ENCODE measurements at regions not wholly inside any gene's neighbourhood (a gene's known extent, or its start where the extent isn't known, plus 50 kb on each side); places are given as distances from the start of the nearest gene placed in this dataset.
A peak's percentile ranks its signal among the peaks of the same experiment; 100 is the strongest.
"Not testable (repeated sequence)": the region's sequence is repeated elsewhere in the genome, so short reads cannot be mapped to it uniquely, and the experiment has no call there.

DNA sequence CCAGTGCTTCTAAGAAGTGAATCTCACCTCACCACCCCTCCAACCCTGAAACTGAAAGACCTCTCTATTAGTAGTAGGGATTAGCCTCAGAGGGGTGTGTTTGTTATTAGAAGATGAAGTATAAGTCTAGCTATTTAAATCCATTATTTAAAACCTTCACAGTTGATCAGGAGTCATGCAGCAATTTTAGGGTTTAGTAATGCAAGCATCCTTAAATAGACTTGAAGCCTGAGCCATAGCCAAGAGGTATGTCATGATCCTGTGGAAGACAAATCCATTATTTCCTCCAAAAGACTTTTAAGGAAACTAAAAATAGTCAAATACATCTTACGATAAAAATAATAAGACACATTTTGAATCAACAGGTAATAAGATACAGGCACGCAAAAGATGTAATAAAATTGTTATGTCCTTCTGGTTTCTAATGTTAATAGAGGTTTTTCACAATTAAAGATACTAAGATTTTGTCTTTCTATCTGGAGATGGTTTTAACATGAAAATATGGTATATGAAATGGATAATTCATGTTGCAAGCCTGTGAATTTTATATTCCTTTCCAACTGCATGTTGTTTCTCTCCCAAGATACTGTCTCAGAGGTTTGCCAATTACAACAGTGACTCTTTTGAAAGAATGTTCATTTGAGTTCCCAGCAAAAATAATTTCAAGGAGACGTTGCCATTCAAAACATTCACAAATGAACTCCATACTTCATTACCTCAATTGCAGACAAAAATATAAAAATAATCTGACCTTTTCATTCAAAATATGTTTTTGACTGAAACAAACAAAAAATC, 68.0 kb downstream of the LUZP4 start:
- intact Hi-C loops (cut with DNase I), result no loop called here
- DNase-seq, result no peak

DNA sequence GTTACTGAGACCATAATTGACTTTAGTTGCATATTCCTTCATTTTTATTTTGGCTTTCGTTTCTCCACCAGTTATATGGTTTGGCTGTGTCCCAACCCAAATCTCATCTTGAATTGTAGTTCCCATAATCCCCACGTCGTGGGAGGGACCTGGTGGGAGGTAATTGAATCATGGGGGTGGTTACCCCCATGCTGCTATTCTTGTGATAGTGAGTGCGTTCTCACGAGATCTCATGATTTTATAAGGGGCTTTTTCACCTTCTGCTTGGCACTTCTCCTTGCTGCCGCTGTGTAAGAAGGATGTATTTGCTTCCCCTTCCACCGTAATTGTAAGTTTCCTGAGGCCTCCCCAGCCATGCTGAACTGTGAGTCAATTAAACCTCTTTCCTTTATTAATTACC, 70.0 kb downstream of the LUZP4 start:
- intact Hi-C loops (cut with DNase I), result not testable (repeated sequence)

DNA sequence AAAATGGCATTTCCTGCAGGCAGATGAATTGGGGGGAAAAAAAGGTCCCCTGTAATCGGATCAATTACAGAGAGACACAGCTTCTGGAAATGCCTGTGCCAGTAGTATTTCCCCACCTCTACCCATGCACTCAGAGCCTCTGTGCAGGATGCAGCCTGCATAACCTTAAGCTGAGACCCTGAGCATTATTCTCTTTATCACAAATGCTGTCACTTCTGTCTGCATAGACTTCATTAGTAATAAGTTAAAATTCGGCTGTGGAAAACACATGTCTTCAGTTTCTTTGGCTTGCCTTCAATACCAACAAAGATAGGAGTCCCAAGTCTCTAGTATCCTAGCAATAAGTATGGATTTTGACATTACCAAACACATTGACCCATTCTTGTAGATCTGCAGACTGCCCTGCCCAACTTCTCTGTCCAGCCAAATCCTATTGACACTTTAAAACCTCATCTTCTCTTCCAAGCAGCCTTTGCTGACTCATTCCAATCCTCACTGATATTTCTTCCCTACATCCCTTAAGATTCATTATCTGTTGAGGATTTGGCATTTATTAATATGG, 70.8 kb downstream of the LUZP4 start:
- no peak for DNase-seq
- intact Hi-C loops (cut with DNase I), result no loop called here

More for the DNA sequence above, 70.0 kb downstream of the LUZP4 start:
- DNase-seq, result not testable (repeated sequence)

GRCh38 chrX:115362334-115363095, 73.0 kb downstream of the LUZP4 start:
- no peak for DNase-seq
- intact Hi-C loops (cut with DNase I), result no loop called here

DNA sequence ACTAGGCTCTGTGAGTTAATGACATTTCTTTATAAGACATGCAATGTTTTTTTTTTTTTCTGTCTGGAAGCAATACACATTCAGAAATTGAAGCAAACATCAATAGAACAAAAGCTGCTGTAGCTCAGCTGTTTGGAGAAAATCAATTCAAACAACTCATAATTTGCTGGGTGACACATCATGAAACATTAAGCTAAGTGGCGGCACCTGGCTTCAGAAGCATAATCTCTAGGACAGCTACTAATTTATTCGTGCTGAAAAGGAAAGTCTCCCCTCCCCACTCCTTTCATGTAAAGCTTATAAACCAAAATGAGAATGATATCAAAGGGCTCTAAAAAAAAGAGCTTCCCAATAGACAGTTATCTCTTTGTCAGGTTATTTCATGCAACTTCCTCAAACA, 73.9 kb downstream of the LUZP4 start:
- intact Hi-C loops (cut with DNase I), result no loop called here
- DNase-seq, result no peak

GRCh38 chrX:115363897-115364296, 74.4 kb downstream of the LUZP4 start:
- intact Hi-C loops (cut with DNase I), result no loop called here
- no peak for DNase-seq

GRCh38 chrX:115364670-115365069, 75.2 kb downstream of the LUZP4 start:
- DNase-seq, result no peak

GRCh38 chrX:115366535-115366934, 77.0 kb downstream of the LUZP4 start:
- intact Hi-C loops (cut with DNase I), result no loop called here
- no peak for DNase-seq

More at GRCh38 chrX:115364670-115365069, 75.2 kb downstream of the LUZP4 start:
- intact Hi-C loops (cut with DNase I), result no loop called here

GRCh38 chrX:115367455-115367854, 77.9 kb downstream of the LUZP4 start:
- DNase-seq, result peak in 4 of 10 donors; percentile 6 to 79 (median 44)
- intact Hi-C loops (cut with DNase I), result no loop called here

DNA sequence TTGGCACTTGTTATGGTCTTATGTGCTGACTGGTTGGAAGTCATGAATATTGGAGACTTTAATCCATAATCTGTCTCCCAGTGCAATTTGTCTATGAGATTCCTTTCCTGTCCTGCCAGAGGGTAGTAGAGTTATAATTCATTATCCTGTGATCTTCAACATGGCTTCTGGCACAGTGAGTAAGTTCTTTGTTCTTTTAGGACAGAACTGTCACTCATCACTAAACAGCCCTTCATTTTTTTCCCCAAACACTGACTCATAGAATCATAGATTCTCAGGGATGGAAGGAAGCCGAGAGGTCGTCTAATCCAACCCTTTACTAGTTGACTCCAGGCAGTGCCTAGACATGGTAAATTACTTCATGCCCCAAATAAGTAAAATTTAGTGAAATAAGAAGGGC, 78.4 kb downstream of the LUZP4 start:
- intact Hi-C loops (cut with DNase I), result no loop called here
- no peak for DNase-seq

DNA sequence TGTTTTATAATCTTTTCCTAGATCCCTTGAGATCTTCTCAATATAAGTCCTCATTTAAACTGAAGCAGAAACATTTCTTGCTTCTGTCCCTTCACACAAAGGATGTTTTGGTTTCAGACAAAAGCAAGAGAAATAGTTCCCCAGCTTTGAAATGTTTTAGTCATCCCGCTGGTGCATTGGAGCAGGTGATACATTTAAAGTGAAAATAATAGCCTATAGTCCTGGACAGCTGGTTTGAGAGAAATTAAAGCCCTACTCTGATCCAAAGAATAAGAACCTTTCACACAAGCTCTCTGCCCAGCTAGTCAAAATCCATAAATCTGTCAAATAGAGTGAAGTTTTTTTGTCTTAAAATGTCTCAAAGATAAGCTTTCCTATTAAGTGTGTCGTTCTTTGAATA, 79.4 kb downstream of the LUZP4 start:
- DNase-seq, result no peak
- intact Hi-C loops (cut with DNase I), result no loop called here

- intact Hi-C loops (cut with DNase I), result no loop called here
Measured at GRCh38 chrX:115372152-115372551, 82.6 kb downstream of the LUZP4 start.

GRCh38 chrX:115373308-115373707, 83.8 kb downstream of the LUZP4 start:
- intact Hi-C loops (cut with DNase I), result no loop called here
- no peak for DNase-seq

More at GRCh38 chrX:115372152-115372551, 82.6 kb downstream of the LUZP4 start:
- DNase-seq, result no peak

GRCh38 chrX:115378471-115378870, 89.0 kb downstream of the LUZP4 start:
- DNase-seq, result no peak
- intact Hi-C loops (cut with DNase I), result no loop called here

GRCh38 chrX:115387327-115387726, 97.8 kb downstream of the LUZP4 start:
- intact Hi-C loops (cut with DNase I), result no loop called here
- DNase-seq, result no peak

- intact Hi-C loops (cut with DNase I), result no loop called here
- no peak for DNase-seq
Measured at GRCh38 chrX:115388879-115389278, 99.4 kb downstream of the LUZP4 start.

DNA sequence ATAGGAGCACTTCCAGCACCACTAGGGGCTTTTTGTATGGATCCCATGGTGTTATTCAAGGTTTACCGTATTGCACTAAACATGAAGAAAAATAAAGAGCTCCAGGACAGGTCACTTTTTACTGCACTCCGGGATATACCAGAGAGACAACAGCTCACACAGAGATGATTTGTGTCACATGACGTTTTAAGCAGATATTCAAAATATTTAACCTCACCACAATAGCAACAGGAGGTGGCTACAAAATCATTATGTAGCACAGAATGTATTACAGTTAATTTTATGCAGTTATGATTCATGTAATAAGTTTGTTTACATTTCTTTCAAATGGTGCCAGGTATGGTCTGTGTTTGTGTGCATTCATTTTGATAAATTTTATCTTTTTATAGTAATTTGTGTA, 100.6 kb downstream of the LUZP4 start:
- intact Hi-C loops (cut with DNase I), result no loop called here
- DNase-seq, result no peak

GRCh38 chrX:115392031-115392430, 102.5 kb downstream of the LUZP4 start:
- no peak for DNase-seq

GRCh38 chrX:115392871-115393270, 103.4 kb downstream of the LUZP4 start:
- no peak for DNase-seq
- intact Hi-C loops (cut with DNase I), result no loop called here

More at GRCh38 chrX:115392031-115392430, 102.5 kb downstream of the LUZP4 start:
- intact Hi-C loops (cut with DNase I), result no loop called here

DNA sequence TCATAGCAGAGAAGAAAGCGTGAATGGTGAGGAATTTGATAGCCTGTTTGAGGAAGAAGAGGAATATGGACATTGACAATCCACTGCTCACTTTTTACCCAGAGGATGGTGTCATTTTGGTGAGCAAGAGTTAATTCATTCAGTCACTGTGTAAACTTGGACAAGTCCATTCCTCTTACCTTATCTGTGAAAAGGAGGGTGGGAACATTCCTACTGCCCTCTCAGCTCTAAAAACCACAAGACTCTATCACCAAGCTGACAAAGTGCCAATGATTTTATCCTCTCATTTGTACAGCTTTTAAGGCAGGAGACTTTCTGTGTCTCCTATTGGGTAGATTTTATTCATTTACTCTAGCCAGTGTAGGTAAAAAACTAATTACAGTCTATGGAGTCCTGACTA, 103.8 kb downstream of the LUZP4 start:
- no peak for DNase-seq
- intact Hi-C loops (cut with DNase I), result no loop called here

DNA sequence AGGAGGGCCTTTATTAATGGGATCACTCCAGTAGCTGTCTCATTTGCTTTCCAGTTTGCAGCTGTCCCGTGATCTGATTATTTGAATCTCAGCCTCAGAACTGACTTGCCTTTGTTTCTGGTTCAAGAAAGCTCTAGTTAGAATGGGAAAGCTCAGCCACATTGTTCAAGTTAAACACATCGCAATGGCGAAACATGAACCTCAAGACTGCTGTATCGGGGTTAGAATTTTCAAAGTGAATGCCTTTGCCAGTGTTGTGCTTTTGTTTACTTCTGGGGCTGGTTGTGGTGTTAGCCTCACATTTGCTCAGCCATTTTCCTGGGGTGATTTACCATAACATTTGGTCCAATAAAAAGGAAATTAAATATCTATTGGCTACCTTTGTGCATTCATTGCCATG, 105.3 kb downstream of the LUZP4 start:
- intact Hi-C loops (cut with DNase I), result loop anchor here (5.0 kb wide), 1 partner anchor 97 kb away; no protein-coding TSS in a partner anchor

More for the DNA sequence above, 105.3 kb downstream of the LUZP4 start:
- DNase-seq, result not testable (repeated sequence)
